Cardiac fibroblast (primary cell): ENCODE measurements at regions not wholly inside any gene's neighbourhood (a gene's known extent, or its start where the extent isn't known, plus 50 kb on each side); places are given as distances from the start of the nearest gene placed in this dataset.

ENCODE experiments used
- DNase-seq, 2 donors: peaks; one replicate each; pipeline versions ENCODE4 v3.0.0 to v3.0.0-alpha.2; 2010; ENCODE audit warnings: low read depth in 2 of 2
- H3K4me3 ChIP-seq, 2 donors: replicated peaks in 1 of 2; 1 replicate in 1 of 2; 2 replicates in 1 of 2; pipeline ENCODE4 v1.5.1; 2011; ENCODE audit warnings: low read depth in 2 of 2, low read length in 2 of 2, mild to moderate bottlenecking in 2 of 2, moderate library complexity in 1 of 2
- CTCF ChIP-seq: IDR thresholded peaks from one replicate; pipeline ENCODE4 v1.5.1; 2011; ENCODE audit warnings: low read depth, mild to moderate bottlenecking, low read length, inconsistent platforms

- no peak for DNase-seq
- no peak overlapping the region for H3K4me3 ChIP-seq
- no peak for TF ChIP-seq CTCF
These were observed 199.3 kb upstream of the ZC3H12A start for GRCh38 chr1:37274938-37275631.

- no peak overlapping the region for H3K4me3 ChIP-seq
- DNase-seq = no peak
- no peak for TF ChIP-seq CTCF
These were observed 197.0 kb upstream of the ZC3H12A start for GRCh38 chr1:37277366-37277765.

GRCh38 chr1:37281354-37281753 is 193.0 kb upstream of the ZC3H12A start:
- no peak for DNase-seq
- TF ChIP-seq CTCF = no peak
- no peak overlapping the region for H3K4me3 ChIP-seq

- no peak for TF ChIP-seq CTCF
- H3K4me3 ChIP-seq = no peak overlapping the region
- no peak for DNase-seq
These were observed 191.6 kb upstream of the ZC3H12A start for GRCh38 chr1:37282764-37283163.

- H3K4me3 ChIP-seq = no peak overlapping the region
- no peak for DNase-seq
- no peak for TF ChIP-seq CTCF
These were observed 190.3 kb upstream of the ZC3H12A start for GRCh38 chr1:37284053-37284452.

- no peak for TF ChIP-seq CTCF
- H3K4me3 ChIP-seq = no peak overlapping the region
- DNase-seq = no peak
These were observed 187.5 kb upstream of the ZC3H12A start for GRCh38 chr1:37286881-37287280.

- DNase-seq = no peak
- no peak overlapping the region for H3K4me3 ChIP-seq
- TF ChIP-seq CTCF = no peak
These were observed 185.5 kb upstream of the ZC3H12A start for GRCh38 chr1:37288900-37289299.
